ENCODE measurements at regions not wholly inside any gene's neighbourhood (a gene's known extent, or its start where the extent isn't known, plus 50 kb on each side); places are given as distances from the start of the nearest gene placed in this dataset.
"Not testable (repeated sequence)": the region's sequence is repeated elsewhere in the genome, so short reads cannot be mapped to it uniquely, and the experiment has no call there.

- no peak for DNase-seq (ENCODE audit: low spot score)
Measured at GRCh38 chr3:39558775-39559306, 91.4 kb downstream of the MOBP start.

GRCh38 chr3:39559543-39559942 lies 92.1 kb downstream of the MOBP start:
- DNase-seq (ENCODE audit: low spot score) = no peak

GRCh38 chr3:39568508-39568907 lies 101.0 kb downstream of the MOBP start:
- DNase-seq (ENCODE audit: low spot score) = no peak

GRCh38 chr3:39569095-39569494 lies 101.6 kb downstream of the MOBP start:
- no peak for DNase-seq (ENCODE audit: low spot score)

DNA sequence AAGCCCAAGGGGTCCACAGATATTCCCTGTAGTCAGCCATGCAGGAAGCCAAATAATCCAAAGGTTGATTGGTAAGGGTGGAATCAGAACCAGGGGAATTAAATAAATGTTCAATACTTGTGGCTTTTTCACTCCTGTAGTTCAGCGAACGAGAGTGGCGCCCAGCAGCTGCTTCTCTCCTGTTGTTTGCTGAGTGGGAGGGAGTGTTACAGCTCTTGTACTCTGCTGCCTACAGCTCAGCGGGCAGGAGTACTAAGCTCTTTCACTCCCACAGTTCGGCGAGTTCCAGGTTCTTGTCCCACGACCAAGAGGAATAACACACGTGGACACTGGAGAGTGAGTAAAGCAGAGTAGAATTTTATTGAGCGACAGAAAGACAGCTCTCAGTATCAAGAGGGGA lies 105.9 kb downstream of the MOBP start:
- no peak for DNase-seq (ENCODE audit: low spot score)

DNA sequence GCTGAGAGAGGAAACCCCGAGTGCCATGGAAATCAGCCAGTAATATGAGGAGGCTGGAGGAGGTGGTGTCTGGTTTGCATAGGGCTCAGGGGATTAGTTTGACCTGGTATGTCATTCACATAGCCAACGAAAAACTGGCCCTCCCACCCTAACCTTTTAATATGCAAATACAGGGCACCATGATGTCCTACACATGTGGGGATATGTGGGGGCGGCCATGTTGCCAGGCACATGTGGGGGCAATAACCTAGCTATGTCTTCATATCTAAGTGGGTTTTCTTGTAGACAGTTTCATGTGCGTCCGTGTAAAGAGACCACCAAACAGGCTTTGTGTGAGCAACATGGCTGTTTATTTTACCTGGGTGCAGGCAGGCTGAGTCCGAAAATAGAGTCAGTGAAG lies 110.1 kb downstream of the MOBP start:
- DNase-seq (ENCODE audit: low spot score) = no peak

DNA sequence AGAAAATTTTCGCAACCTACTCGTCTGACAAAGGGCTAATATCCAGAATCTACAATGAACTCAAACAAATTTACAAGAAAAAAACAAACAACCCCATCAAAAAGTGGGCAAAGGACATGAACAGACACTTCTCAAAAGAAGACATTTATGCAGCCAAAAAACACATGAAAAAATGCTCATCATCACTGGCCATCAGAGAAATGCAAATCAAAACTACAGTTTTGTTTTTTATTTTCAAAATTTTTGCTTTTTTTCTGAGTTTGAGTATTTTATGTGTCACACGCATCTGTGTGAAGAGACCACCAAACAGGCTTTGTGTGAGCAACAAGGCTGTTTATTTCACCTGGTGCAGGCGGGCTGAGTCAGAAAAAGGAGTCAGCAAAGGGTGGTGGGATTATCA lies 118.7 kb downstream of the MOBP start:
- DNase-seq (ENCODE audit: low spot score) = not testable (repeated sequence)

DNA sequence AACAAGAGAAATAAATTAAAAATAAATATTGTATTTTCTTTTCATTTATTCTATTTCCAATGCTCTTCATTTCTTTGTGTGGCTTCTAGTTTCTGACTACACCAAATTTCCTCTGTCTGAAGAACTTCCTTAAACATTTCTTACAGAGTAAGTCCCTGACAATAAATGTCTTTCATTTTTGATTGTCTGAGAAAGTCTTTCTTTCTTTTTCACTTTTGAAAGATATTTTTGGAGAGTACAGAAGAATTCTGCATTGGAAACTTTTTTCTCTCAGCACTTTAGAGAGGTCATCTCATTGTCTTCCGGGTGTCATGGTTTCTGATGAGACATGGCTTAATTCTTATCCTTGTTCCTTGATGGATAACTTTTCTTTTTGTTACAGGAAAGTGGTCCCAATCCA lies 119.6 kb downstream of the MOBP start:
- DNase-seq (ENCODE audit: low spot score) = no peak

DNA sequence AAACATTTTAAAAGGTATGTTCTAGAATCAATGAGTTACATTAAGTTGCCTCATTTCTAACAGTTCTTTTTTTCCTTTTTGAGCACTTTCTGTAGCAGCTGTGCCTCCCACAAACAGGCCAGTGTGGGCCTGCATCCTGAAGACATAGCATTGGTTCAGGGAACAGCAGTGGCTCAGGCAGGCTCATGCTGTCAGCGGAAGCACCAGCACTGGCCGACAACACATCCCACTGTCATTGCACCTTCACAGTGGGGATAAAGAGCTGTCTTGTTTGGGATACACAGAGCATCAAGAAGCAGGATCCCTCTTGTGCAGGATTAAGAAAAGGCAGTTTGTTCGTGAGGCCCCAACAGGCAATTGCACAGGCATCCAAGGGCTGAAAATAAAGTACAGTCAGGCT lies 123.3 kb downstream of the MOBP start:
- no peak for DNase-seq (ENCODE audit: low spot score)

DNA sequence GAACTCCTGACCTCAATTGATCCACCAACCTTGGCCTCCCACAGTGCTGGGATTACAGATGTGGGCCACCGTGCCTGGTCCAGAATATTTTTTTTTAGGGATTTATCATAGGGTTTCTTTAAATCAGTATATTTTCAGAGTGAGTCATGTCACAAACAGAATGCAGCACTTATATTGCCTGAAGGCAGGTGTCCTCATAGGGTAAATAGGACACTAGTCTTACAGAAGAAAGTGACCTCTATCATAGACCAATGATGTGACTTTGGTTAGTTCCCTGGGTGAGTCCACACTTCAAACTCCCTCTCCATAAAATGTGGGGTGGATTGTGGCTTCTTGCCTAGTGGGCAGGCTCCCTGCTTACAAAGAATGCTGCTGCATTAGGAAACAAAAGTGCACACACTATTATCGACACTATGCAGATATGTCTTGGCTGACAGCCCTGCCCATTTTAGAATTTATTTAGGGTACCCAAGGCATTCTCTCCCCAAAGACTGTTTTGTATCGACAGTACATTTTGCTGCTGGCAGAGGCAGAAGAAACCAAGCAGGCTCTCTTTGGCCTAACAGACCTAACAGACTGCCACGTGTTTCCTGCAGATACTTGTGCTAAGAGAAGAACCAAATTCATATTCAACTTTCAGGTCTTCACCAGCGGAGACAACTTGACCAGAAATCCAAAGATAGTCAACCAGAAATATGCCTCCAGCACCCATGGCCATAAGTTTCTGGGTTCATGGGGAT lies 125.0 kb downstream of the MOBP start:
- no peak for DNase-seq (ENCODE audit: low spot score)

DNA sequence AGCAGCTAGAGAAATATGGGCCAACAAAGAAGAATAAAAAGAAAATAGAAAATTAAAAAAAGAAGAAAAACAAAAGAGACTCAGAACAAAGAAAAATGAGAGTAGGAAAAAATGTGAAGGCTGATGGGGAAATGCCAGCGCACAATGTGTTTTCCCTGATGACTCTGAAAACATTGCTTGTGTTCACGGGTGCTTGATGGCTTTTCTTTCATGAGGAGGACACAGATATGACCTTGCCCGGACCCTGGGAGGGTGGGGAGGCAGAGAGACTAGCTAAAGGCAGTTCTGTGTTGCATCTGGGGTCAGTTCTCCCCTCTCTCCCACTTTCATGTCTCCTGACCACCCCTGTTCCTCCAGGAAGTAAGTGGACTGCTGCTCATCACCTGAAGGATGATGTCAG lies 125.9 kb downstream of the MOBP start:
- no peak for DNase-seq (ENCODE audit: low spot score)

DNA sequence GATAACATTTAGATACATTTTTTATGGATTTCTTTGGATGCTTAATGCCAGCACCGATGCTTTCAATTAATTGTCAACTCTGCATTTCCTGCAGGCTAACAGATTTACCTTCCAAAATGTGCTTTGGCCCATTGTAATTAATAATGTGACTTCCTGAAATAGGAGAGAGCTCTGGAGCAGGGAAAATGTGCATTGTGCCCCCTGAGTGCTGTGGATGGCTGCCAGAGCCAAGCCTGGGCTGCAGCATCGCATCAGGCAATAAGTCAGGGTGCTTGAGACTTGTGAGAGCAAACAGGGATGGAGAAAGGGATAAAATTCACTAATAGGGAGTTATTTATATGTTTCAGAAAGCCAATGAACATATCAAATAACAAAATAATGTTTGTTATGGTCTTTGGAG lies 133.8 kb downstream of the MOBP start:
- DNase-seq (ENCODE audit: low spot score) = no peak

- no peak for DNase-seq (ENCODE audit: low spot score)
Measured at GRCh38 chr3:39605837-39606236, 138.4 kb downstream of the MOBP start.

- DNase-seq (ENCODE audit: low spot score) = no peak
Measured at GRCh38 chr3:39626198-39626597, 158.7 kb downstream of the MOBP start.

GRCh38 chr3:39631136-39631535 lies 163.7 kb downstream of the MOBP start:
- DNase-seq (ENCODE audit: low spot score) = no peak

DNA sequence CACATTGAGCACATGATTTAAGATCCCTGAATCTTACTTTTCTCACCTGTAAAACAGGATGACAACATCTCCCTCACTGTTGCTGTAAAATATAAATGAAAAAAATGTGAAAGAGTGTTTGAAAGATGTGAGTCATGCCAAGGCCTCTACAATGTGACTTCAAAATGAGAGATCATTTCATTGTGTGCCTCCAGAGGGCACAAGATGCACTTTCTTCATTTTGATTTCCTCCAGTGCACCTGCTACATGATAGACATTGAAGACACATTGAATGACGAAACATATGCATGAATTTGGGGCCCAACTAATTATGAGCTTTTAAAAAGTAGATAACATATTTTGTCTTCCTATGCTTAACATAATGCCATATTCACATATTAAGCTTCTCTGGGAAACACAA lies 170.3 kb downstream of the MOBP start:
- DNase-seq (ENCODE audit: low spot score) = peak; percentile 69

DNA sequence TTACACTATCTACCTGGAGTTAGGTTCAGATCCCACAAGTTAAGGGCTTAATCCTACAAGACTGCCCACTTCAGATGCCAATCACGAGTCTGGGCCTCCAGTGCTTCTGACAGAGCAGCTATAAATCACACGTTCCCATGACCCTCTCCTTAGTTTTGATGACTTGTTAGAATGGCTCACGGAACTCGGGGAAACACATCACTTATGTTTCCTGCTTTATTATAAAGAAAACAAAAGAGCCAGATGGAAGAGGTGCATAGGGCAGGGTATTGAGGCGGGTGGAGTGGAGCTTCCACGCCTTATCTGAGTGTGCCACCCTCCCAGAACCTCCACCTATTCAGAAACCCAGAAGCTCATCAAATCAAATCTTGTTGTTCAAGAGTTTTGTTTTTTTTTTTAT lies 170.8 kb downstream of the MOBP start:
- no peak for DNase-seq (ENCODE audit: low spot score)

- DNase-seq (ENCODE audit: low spot score) = peak; percentile 98
Measured at GRCh38 chr3:39639344-39640236, 169.8 kb upstream of the MYRIP start.

GRCh38 chr3:39641274-39641673 lies 168.1 kb upstream of the MYRIP start:
- DNase-seq (ENCODE audit: low spot score) = no peak

DNA sequence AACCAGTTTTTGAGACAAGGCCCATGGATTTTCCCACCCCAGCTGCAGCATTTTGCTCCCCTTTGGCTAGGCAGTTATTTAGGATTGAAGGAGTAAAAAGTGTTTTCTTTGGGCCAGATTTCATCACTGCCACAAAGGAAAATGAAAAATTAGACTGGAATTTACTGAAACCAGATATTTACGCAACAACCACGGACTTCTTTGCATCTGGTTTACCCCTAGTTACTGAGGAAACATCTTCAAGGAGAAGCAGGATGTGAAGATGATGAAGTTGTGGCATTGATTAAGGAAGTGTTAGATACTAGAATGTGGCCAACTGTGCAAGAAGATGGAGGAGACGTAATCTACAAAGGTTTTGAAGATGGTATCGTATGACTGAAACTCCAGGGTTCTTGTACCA lies 165.2 kb upstream of the MYRIP start:
- no peak for DNase-seq (ENCODE audit: low spot score)

DNA sequence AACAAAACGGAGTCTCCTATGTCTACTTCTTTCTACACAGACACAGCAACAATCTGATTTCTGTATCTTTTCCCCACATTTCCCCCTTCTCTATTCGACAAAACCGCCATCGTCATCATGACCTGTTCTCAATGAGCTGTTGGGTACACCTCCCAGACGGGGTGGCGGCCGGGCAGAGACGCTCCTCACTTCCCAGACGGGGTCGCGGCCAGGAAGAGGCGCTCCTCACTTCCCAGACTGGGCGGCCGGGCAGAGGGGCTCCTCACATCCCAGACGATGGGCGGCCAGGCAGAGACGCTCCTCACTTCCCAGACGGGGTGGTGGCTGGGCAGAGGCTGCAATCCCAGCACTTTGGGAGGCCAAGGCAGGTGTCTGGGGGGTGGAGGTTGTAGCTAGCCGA lies 158.2 kb upstream of the MYRIP start:
- not testable (repeated sequence) for DNase-seq (ENCODE audit: low spot score)

DNA sequence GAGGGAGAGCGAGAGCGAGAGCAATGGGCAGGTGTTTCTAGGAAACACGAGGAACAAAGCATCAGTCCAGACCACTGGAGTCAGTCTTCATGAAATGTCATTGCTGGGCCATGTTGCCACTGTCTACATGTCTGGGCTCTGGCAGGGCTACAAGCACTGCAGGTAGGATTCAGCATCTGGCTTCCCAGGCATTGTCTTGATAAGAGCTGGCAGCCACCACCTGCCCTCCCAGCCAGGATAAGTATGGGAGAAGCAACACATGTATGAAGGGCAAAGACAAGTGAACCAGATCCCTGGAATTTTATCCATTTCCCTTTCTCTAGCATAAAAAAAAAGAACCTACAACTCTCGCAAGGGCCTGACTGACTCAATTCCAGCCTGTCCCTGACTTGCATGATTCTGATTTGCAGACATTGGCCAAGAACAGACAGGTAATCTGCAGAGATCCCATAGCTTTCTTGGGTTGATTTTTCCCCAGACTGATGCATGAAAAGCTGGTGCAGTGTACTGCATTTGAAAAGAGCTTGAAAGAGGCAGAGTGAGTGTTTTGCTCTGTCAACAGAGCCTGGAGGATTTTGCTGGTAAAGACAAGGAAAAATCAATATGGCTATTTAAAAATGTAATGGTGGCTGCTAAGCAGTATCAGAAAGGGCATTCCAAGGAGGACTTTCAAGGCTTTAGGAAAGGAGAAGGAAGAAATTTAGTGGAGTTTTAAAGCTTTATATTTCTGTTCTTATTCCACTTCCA lies 157.2 kb upstream of the MYRIP start:
- DNase-seq (ENCODE audit: low spot score) = no peak

All from RKO (cell line).